Activated T-helper 1 cell treated with Interleukin-2 at 50 U/mL for 16 hours (primary cell): ENCODE measurements at regions not wholly inside any gene's neighbourhood (a gene's known extent, or its start where the extent isn't known, plus 50 kb on each side); places are given as distances from the start of the nearest gene placed in this dataset.

Experiments
- DNase-seq: peaks from one replicate; pipeline ENCODE4 v3.0.0-alpha.2; 2020; ENCODE audit warnings: low read depth

DNA sequence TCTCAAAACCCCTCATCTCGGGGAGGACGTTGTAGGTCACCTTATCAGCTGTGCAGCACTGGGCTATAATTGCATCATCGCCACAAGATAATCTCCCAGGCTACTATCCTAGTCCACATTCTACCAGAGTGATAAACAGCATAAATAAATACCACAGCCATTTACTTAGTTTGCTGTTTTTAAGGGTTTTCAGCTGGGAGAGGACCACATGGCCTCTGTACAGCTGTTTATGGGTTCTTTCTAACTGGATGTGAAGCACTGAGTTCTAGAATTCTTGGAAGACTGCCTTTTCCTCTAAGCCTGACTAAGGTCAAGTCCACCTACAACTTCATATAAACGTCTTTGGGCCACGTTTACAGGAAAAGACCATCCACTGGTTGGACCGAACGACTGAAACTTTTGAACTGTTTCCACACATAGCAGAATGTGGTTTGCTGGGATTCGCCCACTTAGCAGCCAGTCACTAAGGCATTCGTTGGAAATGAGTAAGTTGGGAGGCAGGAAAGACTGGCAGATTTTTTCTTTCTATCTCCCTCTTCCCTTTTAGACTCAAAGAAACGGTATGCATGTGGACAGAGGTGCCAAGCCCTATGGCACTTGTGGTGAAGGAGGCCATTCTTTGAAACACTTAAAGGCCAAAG is 752.5 kb upstream of the SGCG start:
- no peak for DNase-seq

DNA sequence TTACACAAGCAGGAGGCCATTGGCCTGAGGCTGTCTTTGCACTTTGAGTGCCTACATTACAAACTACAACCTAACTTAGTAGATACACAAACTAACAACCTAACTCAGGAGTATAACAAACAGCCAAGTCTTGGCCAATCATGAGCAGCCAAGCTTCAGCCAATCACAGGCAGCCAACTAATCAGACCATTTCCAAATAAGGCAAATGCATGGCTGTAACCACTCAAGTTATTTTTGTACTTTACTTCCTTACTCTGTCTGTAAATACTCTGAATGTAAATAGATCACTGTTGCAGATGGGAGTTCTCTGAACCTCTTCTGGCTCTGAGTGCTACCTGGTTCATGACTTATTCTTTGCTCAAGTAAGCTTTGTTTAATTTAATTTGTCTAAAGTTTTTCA is 748.1 kb upstream of the SGCG start:
- DNase-seq, result no peak

DNA sequence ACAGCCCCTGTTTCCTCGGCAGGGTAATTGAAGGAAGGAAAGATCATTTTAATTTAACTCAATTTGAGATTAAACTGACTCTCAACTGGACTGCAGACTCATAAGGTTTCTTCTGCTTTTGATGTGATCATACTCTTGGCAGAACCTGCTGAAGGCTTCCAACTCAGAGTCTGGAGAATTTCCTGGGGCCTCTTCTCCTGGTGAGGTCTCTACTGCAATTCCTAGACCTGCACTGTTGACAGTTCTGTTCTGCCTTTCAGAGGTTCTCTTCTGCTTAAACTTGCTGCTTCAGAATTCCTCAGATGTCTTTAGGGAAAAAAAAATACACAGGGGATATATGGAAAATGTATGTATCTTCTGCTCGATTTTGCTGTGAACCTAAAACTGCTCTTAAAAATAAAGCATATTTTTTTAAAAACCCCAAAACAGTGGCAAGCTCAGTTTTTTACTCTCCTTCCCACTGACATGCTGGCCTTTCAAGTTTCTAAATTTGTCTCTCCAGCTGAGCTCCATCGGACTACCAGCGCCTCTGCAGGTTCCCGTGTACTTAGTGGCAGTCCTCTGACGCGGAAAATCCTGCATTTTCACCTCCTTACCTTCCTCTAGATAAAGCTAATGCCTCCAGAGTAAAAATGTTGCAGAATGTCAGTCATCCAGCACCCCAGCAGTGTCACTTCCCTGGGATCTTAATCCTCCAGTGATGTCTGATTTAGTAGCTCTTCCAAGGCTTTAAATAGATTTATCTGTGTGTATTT is 733.5 kb upstream of the SGCG start:
- no peak for DNase-seq

DNA sequence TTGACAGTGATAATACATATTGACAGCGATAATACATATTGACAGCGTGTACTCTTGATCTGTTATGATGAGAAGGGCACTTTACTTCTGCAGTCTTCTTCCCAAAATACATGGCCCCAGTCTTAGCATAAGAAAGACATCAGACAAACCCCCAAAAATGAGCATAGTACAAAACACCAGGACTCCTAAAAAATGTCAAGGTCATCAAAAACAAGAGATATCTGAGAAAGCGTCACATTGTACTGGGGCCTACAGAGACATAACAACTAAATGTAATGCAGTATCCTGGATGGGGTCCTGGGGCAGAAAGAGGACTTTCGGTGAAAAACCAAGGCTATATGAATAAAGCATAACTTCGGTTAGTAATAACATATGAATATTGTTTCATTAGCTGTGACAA is 731.5 kb upstream of the SGCG start:
- no peak for DNase-seq

DNA sequence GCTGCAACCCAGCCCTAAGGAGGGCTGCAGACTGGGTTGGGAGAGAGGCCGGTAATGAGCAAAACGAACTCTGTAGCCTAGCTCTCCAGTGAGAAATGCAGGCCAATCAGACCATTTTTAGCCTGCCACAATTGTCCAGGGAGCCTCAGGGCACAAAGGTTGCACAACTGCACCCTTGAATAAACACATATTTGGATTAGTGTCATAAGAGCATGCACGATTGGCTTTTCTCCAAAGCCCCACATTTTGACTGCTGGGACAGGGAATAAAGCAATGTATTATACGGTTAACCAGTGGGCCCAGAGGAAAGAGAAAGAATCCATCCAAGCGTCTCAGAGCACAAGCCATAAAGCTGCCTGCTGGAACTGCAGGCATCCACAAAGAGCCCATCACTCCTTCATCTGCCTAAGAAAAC is 729.4 kb upstream of the SGCG start:
- no peak for DNase-seq

DNA sequence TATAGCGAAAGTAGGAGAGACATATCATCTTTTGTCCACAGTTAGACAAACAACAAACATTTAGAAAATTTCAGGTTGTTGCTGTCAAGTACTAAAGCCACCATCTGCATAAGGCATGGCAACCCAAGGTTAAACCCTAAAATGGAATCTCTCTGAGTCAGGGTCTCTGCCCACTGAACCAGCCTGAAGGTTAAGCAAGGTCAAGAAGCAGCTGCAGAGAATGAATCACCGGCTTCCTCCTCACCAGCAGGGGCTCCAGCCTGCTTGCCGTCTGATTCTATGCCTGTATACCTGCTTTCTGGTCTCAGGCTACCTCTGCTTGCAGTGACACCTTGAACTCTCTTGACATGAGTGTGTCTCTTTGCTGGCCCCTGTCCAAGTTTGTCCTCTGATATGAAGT is 726.2 kb upstream of the SGCG start:
- DNase-seq, result no peak

DNA sequence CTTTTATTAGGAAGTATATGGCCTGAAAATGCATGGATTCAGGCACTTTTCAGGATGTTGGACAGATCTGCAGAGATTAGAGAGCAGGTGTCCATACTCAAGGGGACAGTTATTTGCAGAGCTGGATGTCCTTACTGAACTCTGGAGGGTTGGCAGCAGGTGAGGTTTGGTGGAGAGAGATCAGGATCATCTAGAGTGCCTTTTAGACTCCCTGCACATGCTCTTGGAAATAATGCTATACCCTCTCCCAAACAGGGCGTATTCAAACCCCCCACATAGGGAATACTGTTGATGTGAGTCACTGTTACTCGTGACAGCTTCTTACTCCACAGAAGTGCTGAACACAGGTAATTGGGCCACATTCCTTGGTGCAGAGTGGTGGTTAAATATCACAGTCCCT is 725.7 kb upstream of the SGCG start:
- no peak for DNase-seq

DNA sequence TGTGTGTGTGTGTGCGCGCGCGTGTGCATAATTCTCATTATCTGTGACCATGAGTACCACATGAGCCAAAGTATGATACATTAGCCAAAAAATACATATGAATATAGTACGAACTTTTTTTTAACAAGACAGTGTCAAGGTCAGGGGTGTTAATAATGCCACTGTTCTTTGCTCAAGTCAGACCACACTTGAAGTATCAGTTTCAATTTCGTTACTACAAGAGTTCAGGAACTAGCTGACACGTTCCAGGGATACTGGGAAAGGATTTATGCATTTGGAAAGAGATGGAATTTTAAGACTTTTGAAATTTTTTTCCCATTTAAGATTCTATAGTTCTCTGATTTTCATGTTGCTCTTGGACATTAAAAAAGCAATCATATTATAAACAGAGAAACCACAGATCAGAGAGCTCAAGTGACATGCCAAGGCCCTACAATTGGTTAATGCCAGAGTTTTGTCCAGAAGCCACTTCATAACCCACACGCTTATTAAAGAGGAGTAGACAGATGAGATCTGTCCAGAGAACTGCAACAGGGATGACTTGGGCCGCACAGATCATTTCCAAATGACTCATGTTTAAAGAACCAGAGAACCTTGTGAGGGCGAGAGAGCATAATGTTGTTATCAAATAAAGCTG is 718.8 kb upstream of the SGCG start:
- no peak for DNase-seq

DNA sequence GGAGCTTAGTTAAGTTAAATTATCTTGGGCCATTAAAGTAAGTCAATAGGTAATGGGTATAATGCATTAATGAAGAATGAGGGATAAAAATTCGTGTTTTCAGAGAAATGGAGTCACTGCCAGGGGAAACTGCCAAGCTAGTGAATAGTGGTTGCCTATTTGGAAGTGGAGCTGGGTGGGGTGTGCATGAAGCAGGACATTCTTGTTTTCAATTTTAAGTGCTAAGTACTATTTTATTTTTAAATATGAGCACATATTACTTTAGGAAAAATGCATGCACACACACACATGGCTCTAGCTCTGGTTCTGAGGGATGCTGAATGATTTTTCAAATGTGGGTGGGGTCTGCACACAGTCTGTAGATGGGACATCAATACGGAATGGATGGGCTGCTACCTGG is 717.7 kb upstream of the SGCG start:
- DNase-seq, result no peak

DNA sequence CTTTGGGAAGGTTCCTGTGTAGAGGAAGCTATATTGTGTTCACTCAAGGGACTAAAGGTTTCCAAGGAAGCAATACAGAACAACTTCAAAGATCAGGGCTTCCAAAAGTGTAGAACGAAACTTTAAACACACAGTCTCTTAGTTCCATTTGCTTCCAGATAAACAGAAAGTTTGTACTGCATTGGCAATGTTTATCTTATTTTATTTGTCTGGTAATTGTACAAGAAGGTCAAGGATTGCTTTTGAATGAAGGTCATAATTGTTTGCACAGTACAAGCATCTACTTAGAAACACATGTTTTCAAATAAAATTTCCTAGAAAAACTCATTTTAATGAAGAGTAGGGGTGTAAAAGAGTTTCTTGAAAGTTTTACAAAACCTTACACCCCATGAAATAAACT is 712.7 kb upstream of the SGCG start:
- no peak for DNase-seq

DNA sequence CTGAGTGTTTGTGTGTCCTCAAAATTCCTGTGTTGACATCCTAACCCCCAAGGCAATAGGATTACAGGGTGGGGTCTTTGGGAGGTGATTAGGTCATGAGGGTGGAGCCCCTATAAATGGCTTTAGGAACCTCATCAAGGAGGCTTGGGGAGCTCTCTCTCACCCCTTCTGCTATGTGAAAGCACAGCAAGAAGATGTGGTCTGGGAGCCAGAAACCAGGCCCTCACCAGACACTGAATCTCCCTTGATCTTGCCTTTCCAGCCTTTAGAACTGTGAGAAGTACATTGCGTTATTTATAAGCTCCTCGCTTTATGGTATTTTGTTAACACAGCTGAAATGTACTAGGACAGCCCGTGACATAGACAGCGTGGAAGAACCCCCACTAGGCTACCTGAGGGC is 712.0 kb upstream of the SGCG start:
- DNase-seq, result no peak

DNA sequence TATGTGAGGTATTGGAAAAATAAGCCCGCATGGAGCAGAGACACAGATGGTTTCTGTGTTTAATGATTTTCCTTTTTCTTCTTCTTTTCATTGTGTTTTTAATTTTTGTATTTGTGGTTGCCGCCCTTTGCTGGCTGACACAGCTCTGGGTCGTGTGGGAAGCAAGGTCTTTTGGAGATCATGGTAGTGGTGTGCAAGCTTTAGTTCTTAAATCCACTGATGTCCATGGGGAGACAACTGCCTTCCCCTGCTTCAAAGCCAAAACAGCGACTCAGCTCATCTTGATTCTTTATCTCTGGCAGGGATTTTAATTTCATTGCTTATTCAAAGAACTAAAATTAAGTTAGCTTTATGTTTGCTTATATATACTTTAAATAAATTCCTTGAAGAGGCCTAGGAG is 711.3 kb upstream of the SGCG start:
- no peak for DNase-seq

DNA sequence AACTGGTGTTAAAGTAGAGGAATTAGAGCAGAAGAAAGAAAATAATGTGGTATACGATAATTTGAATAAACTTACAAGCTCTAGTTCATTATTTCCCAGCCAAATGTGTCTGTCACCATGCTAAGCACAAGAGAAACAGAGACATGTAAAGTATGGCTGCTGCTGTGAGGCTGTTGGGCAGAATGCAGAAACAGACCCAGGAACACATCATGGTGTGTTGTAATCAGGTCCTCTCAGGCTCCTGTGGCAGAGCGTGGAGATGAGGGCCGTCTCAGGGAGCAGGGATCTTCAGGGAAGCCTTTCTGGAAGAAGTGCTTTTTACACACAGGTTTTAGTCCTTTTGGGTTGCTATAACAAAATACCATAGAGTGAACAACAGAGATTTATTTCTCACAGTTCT is 710.7 kb upstream of the SGCG start:
- DNase-seq, result no peak

DNA sequence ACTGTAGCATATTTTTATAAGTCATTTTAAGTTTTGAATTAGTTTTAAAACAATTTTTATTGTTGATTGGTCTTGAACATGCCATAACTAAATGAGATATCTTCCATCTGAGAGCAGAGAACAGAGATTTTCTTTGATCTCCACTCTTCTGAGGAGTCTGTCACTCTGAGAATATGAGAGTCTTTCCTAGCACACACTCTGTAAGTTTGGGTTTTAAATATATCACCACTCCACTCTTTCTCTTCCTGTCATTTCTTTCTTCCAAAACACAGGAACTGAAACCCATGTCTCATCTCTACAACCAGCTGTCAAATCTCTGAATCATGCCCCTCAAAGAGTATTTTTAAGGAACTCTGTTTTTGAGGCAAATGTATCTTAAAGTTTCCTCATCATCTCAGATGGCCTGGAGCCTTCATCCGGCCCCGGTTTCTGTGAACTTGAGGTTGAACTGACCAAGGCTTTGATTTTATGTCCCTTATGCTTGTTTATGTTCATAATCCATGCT is 698.2 kb upstream of the SGCG start:
- DNase-seq, result no peak

DNA sequence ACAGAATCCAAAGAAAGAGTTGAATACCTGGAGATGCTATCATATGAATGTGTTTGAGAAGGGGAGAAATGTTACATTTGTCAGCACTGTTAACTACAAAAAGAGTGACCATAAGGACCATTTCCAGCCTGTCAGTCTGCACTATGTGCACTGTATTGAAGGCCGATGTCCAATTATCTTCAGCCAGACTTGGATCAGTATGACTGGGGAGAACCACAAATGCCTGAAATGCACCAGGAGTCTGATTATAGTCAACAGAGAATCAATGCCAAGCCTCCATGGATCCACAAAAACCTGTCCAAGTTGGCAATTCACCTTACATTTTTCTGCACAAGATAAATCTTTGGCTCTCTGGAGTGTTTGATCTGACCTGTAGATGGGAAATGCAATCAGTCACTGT is 697.5 kb upstream of the SGCG start:
- no peak for DNase-seq

DNA sequence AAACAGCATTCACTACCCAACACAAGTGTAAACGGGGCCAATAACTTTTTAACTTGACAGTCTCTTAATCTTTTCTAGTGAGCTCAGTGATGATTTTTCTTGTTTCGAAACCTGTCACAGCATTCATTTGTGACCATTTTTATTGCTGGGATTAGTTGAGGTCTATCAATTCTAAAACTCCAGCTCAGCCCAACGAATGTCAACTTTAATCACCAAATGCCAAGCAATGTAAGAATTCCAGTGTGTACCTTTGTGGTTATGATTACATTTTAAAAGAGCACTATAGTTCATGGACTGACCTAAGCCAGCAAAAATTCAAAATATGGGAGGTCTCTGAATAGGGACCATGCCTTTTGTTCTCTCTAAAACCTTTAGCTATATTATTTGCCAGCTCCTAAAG is 694.3 kb upstream of the SGCG start:
- DNase-seq, result no peak

DNA sequence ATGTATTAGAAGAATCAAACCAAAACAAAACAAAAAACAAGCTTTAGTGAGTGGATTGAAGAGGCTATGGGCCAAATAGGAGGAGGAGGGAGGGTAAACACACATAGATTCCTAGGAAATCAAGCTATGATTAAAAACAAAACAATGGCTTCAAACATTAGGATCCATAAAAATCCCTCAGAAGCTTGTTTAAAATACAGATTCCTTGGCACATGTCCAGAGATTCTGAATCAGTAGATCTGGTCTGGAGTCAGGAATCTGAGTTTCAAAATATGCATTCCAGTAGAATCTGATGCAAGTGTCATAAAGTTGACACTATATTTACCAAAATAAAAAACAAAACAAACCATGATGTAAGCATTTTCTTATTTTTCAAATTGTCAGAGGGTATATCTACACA is 692.8 kb upstream of the SGCG start:
- no peak for DNase-seq

DNA sequence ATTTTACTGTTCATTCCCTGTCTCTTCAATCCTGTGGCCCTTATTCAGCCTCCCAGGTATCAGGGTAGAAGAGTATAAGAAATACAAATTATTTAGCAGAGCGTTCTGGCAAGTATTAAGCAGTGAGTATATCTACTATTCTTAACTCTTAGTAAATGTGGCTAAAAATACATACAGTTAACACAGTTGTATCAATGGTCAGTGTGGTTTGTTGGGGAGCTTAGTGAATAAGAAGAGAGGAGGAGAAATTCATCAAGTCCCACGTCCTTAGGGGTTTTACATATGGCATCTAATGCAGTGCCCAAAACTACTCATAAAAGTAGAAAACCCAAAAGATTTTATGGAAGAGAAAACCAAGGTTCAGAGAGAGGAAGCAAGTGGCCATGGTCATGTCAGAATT is 691.0 kb upstream of the SGCG start:
- DNase-seq, result no peak

DNA sequence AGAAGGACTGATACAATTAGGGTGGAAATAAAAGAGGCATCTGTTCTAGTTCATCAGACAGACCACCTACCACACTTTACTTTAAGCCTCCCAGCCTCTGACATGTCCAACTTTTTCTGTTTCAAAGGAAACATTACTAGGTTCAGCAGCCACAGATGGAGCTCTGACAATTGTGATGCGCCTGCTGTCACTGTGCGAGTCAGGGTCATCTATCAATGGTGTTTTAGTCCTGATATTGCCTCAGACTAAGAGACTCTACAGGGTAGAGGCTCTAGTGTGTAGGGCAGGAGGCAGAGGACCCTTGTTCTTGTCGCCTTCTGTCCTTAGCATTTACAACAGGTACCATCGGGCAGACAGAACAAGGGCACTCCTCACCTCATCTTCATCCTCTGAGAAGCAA is 685.0 kb upstream of the SGCG start:
- no peak for DNase-seq

DNA sequence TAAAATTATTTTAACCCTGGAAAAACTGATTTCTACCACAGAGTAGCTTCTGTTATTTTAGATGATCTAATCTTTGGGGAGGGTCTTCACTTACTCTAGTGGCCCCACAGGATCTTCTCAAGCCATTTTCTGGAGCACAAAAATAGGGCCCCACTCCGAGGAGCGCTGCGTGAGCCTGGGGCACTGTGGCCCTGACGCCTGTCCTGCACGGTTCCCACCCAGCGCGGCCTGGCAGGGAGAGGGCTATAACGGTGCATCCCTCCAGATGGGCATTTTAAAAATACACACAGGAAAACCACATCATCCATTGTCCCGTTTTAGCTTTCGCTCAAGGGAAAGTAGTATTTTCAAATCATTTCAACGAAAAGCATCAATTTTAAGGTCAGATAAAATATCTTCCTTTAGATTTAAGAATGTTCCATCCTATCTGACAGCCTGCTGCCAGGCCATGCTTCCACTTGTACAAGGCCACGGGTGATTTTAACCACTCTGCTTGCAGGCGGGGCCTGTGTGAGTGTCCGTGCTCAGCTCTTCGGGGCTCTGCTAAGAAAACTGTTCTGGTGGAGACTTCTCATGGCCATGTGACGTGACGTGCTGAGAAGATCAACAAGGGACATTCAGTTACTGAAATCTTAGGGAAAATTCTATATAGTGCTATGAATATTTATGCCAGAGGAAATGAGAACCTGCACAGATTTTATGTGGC is 683.8 kb upstream of the SGCG start:
- no peak for DNase-seq

DNA sequence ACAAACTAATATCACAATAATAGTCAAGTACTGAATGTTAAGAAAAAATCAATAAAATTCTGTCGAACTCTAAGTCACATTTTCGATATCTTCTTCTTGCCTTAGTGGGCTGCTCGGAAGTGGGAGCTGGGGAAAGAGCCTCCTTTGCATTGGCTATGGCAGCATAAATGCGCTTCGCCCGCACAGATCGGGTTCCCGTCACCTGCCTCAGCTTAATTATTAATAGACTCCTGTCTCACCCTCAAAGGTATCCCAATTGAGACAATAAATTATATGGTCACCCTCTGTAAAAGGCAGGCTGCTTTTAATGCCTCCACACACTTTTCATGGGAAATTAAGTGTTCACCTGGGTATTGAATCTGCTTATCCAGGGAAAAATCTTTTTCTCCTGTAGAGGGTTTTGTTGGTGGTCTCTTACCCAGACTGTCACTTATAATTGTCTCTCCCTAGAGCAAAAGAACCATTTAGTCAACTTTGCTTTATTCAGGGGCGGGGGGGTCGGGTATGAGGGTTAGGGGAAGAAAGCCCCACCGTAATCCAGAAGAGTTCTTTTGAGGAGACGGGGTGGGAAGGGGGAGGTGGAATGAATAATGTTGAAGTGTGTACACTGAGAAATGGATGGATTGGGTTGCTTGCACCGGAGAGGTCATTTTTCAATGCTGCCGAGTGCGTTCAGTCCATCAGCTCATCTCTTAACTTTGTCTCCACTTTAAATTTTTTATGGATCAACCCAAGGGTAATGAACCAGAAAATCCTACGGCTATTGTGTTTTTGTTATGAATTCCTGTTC is 682.6 kb upstream of the SGCG start:
- no peak for DNase-seq

DNA sequence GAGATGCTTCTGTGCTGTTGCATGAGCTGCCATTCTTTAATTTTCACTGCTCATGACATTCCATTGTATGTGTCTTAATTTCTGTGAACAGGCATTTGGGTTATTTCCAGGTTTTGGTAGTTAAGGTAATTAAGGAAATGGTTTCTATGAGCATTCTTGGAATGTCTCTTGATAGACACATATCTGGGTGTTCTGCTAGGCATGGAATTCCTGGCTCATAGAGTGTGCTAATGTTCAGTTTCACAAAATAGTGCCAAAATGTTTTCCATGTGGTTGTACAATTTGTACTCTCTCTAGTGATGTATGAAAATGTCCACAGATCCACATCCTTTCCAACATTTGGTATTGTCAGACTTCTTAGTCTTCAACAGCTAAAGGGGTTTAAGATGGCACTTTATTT is 680.9 kb upstream of the SGCG start:
- DNase-seq, result no peak
